Panc1 (cell line): ENCODE measurements at regions not wholly inside any gene's neighbourhood (a gene's known extent, or its start where the extent isn't known, plus 50 kb on each side); places are given as distances from the start of the nearest gene placed in this dataset.

Experiments used
- ATAC-seq: fragments of 200-7000 bp; cut with Tn5 transposase; 2 replicates; pipeline ENCODE4 v1.9.1; 2020; ENCODE audit warnings: mild to moderate bottlenecking, moderate library complexity
- BruUV-seq: library from RNA; stranded (reverse); fragments of 400-500 nt; replicated peaks from 2 replicates; lab custom pipeline; 2021; lab: Mats Ljungman, UMichigan
- CTCF ChIA-PET: fragments of 300-600 bp; sonication (Branson Sonifier 250); formaldehyde crosslinking; loops from one replicate; lab custom pipeline; 2022; ENCODE audit warnings: antibody characterized with exemption; lab: Charles Lee
- POLR2A ChIA-PET: fragments of 300-600 bp; sonication (Branson Sonifier 250); formaldehyde crosslinking; loops from one replicate; lab custom pipeline; 2022; ENCODE audit warnings: antibody characterized with exemption; lab: Charles Lee
- DNase-seq: peaks from one replicate; pipeline ENCODE4 v3.0.0-alpha.2; 2010; ENCODE audit warnings: low read depth, low spot score
- H3K27ac ChIP-seq: 2 replicates; pipeline ENCODE4 v1.5.1; 2011; ENCODE audit warnings: mild to moderate bottlenecking, low read length, inconsistent platforms
- H3K27me3 ChIP-seq: fragments of 200-500 bp; sonication (Bioruptor generic); 2 replicates; pipeline ENCODE4 v1.6.0; 2014; ENCODE audit warnings: low read length, inconsistent platforms; ENCODE audit not compliant: control insufficient read depth, insufficient read depth
- H3K36me3 ChIP-seq: fragments of 200-500 bp; sonication (Bioruptor generic); 2 replicates; pipeline ENCODE4 v1.5.1; 2014; ENCODE audit warnings: inconsistent platforms, mild to moderate bottlenecking, low read length, moderate library complexity; ENCODE audit not compliant: control insufficient read depth, insufficient read depth
- H3K4me1 ChIP-seq: 2 replicates; pipeline ENCODE4 v1.5.1; 2011; ENCODE audit warnings: inconsistent platforms, mild to moderate bottlenecking, low read length, moderate library complexity; ENCODE audit not compliant: control insufficient read depth, insufficient read depth
- H3K4me3 ChIP-seq, 2 experiments: 2 replicates each; pipeline ENCODE4 v1.5.1; 2011 to 2012; ENCODE audit warnings: low read depth in 2 of 2, low read length in 2 of 2, mild to moderate bottlenecking in 2 of 2, inconsistent platforms in 1 of 2, moderate library complexity in 1 of 2
- H3K9me3 ChIP-seq: fragments of 200-500 bp; sonication (Bioruptor generic); 2 replicates; pipeline ENCODE4 v1.5.1; 2014; ENCODE audit warnings: low read depth, mild to moderate bottlenecking, inconsistent platforms, low read length, moderate library complexity; ENCODE audit not compliant: control insufficient read depth, insufficient read depth
- POLR2AphosphoS5 ChIP-seq: IDR thresholded peaks from 2 replicates; pipeline ENCODE4 v1.6.1; 2012; ENCODE audit warnings: mild to moderate bottlenecking, low read depth, low read length, moderate library complexity
- SIN3A ChIP-seq: IDR thresholded peaks from 2 replicates; pipeline ENCODE4 v1.6.1; 2012; ENCODE audit warnings: low read depth, mild to moderate bottlenecking, low read length, moderate library complexity, borderline replicate concordance; ENCODE audit not compliant: insufficient read depth
- TCF7L2 ChIP-seq: IDR thresholded peaks from 2 replicates; pipeline ENCODE4 v1.6.1; 2011; ENCODE audit warnings: mild to moderate bottlenecking, low read depth, low read length, inconsistent platforms
- in situ Hi-C: cut with HindIII; loops from 2 replicates; pipeline ENCODE4 v1.10.0; 2016; ENCODE audit warnings: low sequenced_read_pairs, low pct_unique_long_range_greater_than_20kb
- intact Hi-C: fragments of 100-400 bp; cut with micrococcal nuclease; formaldehyde crosslinking; loops from one replicate; pipeline ENCODE4 v1.10.0; 2022; ENCODE audit not compliant: unreplicated experiment
- TF ChIP-seq, protein P1 (sequence below): fragments of 450-650 bp; IDR thresholded peaks from 2 replicates; pipeline ENCODE4 v1.5.1; 2017; ENCODE audit warnings: mild to moderate bottlenecking
- TF ChIP-seq, protein P2 (sequence below), 2 experiments: IDR thresholded peaks; 2 replicates each; pipeline ENCODE4 v1.6.1; 2011 to 2012; ENCODE audit warnings: low read depth in 2 of 2, control low read depth in 1 of 2, low read length in 1 of 2, mild to moderate bottlenecking in 1 of 2, moderate library complexity in 1 of 2; ENCODE audit not compliant: insufficient read depth in 1 of 2

GRCh38 chr6:19279273-19279684 lies 557.9 kb upstream of the ID4 start:
- H3K4me3 ChIP-seq = no peak overlapping the region
- in situ Hi-C loops = no loop called here

DNA sequence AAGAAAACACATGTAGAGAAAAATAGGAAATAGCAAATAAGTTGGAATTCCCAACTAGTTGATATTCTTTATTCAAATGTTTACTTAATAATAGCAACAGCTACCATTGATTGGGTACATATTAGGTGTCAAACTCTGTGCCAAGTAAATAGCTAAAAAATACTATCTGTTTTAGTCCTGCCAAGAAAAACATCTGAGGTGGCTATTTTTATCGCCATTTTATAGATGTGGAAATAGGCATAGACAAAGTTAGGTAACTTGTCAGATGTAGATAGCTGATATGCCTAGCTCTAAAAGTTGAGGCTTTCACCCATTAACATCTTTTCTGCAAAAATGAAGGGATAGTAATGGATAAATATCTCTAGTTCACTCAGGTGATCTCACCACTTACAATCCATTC lies 549.2 kb upstream of the ID4 start:
- in situ Hi-C loops = no loop called here
- no TSS peak for BruUV-seq
- CTCF ChIA-PET = no interaction called here
- ATAC-seq (no peak), DNase-seq (no peak)
- no peak for TF ChIP-seq SIN3A
- TF ChIP-seq, protein P1, sequence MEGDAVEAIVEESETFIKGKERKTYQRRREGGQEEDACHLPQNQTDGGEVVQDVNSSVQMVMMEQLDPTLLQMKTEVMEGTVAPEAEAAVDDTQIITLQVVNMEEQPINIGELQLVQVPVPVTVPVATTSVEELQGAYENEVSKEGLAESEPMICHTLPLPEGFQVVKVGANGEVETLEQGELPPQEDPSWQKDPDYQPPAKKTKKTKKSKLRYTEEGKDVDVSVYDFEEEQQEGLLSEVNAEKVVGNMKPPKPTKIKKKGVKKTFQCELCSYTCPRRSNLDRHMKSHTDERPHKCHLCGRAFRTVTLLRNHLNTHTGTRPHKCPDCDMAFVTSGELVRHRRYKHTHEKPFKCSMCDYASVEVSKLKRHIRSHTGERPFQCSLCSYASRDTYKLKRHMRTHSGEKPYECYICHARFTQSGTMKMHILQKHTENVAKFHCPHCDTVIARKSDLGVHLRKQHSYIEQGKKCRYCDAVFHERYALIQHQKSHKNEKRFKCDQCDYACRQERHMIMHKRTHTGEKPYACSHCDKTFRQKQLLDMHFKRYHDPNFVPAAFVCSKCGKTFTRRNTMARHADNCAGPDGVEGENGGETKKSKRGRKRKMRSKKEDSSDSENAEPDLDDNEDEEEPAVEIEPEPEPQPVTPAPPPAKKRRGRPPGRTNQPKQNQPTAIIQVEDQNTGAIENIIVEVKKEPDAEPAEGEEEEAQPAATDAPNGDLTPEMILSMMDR = no peak
- intact Hi-C loops = no loop called here
- POLR2A ChIA-PET = no interaction called here
- no peak overlapping the region for H3K27ac ChIP-seq
- no peaks in the 10 kb centered on the region for H3K9me3 ChIP-seq
- no peak overlapping the region for H3K4me3 ChIP-seq
- H3K4me1 ChIP-seq = no peaks in the 10 kb centered on the region
- H3K27me3 ChIP-seq = no peaks in the 10 kb centered on the region
- no peaks in the 10 kb centered on the region for H3K36me3 ChIP-seq

More at GRCh38 chr6:19279273-19279684, 557.9 kb upstream of the ID4 start:
- Histone ChIP-seq H3K4me1 (no peaks in the 10 kb centered on the region), H3K27ac (peak overlapping the region; percentile 13; the same call in 1 of the 2 replicates), H3K36me3 (no peaks in the 10 kb centered on the region), H3K27me3 (no peaks in the 10 kb centered on the region), H3K9me3 (no peaks in the 10 kb centered on the region)
- CTCF ChIA-PET = no interaction called here
- POLR2A ChIA-PET = no interaction called here
- BruUV-seq = no TSS peak
- intact Hi-C loops = no loop called here
- ATAC-seq (no peak), DNase-seq (no peak)
- TF ChIP-seq, protein P2, sequence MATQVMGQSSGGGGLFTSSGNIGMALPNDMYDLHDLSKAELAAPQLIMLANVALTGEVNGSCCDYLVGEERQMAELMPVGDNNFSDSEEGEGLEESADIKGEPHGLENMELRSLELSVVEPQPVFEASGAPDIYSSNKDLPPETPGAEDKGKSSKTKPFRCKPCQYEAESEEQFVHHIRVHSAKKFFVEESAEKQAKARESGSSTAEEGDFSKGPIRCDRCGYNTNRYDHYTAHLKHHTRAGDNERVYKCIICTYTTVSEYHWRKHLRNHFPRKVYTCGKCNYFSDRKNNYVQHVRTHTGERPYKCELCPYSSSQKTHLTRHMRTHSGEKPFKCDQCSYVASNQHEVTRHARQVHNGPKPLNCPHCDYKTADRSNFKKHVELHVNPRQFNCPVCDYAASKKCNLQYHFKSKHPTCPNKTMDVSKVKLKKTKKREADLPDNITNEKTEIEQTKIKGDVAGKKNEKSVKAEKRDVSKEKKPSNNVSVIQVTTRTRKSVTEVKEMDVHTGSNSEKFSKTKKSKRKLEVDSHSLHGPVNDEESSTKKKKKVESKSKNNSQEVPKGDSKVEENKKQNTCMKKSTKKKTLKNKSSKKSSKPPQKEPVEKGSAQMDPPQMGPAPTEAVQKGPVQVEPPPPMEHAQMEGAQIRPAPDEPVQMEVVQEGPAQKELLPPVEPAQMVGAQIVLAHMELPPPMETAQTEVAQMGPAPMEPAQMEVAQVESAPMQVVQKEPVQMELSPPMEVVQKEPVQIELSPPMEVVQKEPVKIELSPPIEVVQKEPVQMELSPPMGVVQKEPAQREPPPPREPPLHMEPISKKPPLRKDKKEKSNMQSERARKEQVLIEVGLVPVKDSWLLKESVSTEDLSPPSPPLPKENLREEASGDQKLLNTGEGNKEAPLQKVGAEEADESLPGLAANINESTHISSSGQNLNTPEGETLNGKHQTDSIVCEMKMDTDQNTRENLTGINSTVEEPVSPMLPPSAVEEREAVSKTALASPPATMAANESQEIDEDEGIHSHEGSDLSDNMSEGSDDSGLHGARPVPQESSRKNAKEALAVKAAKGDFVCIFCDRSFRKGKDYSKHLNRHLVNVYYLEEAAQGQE (IDR thresholded peaks at IDR 0.05; ENCODE audit: insufficient read depth in 1 of 2, low read depth in 2 of 2, low read length in 1 of 2) = no peak
- no peak for TF ChIP-seq POLR2AphosphoS5
- TF ChIP-seq SIN3A = no peak
- TF ChIP-seq TCF7L2 = no peak
- TF ChIP-seq, protein P1 = no peak

GRCh38 chr6:19289457-19289856 lies 547.7 kb upstream of the ID4 start:
- ChIA-PET CTCF (no interaction called here), POLR2A (no interaction called here)
- H3K4me1 ChIP-seq = no peaks in the 10 kb centered on the region
- H3K4me3 ChIP-seq = no peak overlapping the region
- TF ChIP-seq, protein P1 = no peak
- no peak for TF ChIP-seq SIN3A
- TF ChIP-seq TCF7L2 = no peak
- TF ChIP-seq POLR2AphosphoS5 = no peak
- H3K27ac ChIP-seq = no peak overlapping the region; the same call in 1 of the 2 replicates
- intact Hi-C loops (no loop called here), in situ Hi-C loops (no loop called here)
- H3K36me3 ChIP-seq = no peaks in the 10 kb centered on the region
- H3K27me3 ChIP-seq = no peaks in the 10 kb centered on the region
- DNase-seq = no peak
- BruUV-seq = no TSS peak
- no peaks in the 10 kb centered on the region for H3K9me3 ChIP-seq
- ATAC-seq = no peak
